GM08714 (cell line): ENCODE measurements at regions not wholly inside any gene's neighbourhood (a gene's known extent, or its start where the extent isn't known, plus 50 kb on each side); places are given as distances from the start of the nearest gene placed in this dataset.
A peak's percentile ranks its signal among the peaks of the same experiment; 100 is the strongest.

Experiments used
- H3K4me3 ChIP-seq: fragments of 200-500 bp; sonication (Bioruptor generic); 2 replicates; pipeline ENCODE4 v1.5.1; 2014; ENCODE audit warnings: mild to moderate bottlenecking, low read length, inconsistent platforms
- ZNF274 ChIP-seq: IDR thresholded peaks from 2 replicates; pipeline ENCODE4 v1.6.1; 2012; ENCODE audit warnings: mild to moderate bottlenecking, low read depth, low read length

- no peak for TF ChIP-seq ZNF274
- H3K4me3 ChIP-seq: no peak overlapping the region
Measured at GRCh38 chr20:6590891-6591637, 176.4 kb upstream of the BMP2 start.

- no peak overlapping the region for H3K4me3 ChIP-seq
- no peak for TF ChIP-seq ZNF274
Measured at GRCh38 chr20:6588296-6588695, 179.2 kb upstream of the BMP2 start.

- TF ChIP-seq ZNF274: no peak
- no peak overlapping the region for H3K4me3 ChIP-seq
Measured at GRCh38 chr20:6583134-6583738, 184.2 kb upstream of the BMP2 start.

GRCh38 chr20:6582449-6582848 lies 185.0 kb upstream of the BMP2 start:
- no peak for TF ChIP-seq ZNF274
- no peak overlapping the region for H3K4me3 ChIP-seq

- no peak overlapping the region for H3K4me3 ChIP-seq
- no peak for TF ChIP-seq ZNF274
Measured at GRCh38 chr20:6580486-6580885, 187.0 kb upstream of the BMP2 start.

GRCh38 chr20:6579824-6580223 lies 187.7 kb upstream of the BMP2 start:
- H3K4me3 ChIP-seq: no peak overlapping the region
- no peak for TF ChIP-seq ZNF274

- H3K4me3 ChIP-seq: no peak overlapping the region
- no peak for TF ChIP-seq ZNF274
Measured at GRCh38 chr20:6579417-6579816, 188.1 kb upstream of the BMP2 start.

- H3K4me3 ChIP-seq: no peak overlapping the region
- TF ChIP-seq ZNF274: no peak
Measured at GRCh38 chr20:6577451-6577850, 190.0 kb upstream of the BMP2 start.

GRCh38 chr20:6576726-6577125 lies 190.8 kb upstream of the BMP2 start:
- TF ChIP-seq ZNF274: no peak
- no peak overlapping the region for H3K4me3 ChIP-seq

- peak overlapping the region; percentile 20; the same call in 1 of the 2 replicates for H3K4me3 ChIP-seq
Measured at GRCh38 chr20:6575912-6576401, 191.5 kb upstream of the BMP2 start.

GRCh38 chr20:6566821-6567220 lies 200.7 kb upstream of the BMP2 start:
- no peak for TF ChIP-seq ZNF274
- H3K4me3 ChIP-seq: no peak overlapping the region

More at GRCh38 chr20:6575912-6576401, 191.5 kb upstream of the BMP2 start:
- no peak for TF ChIP-seq ZNF274

GRCh38 chr20:6562111-6562510 lies 205.4 kb upstream of the BMP2 start:
- H3K4me3 ChIP-seq: no peak overlapping the region

GRCh38 chr20:6560978-6561377 lies 206.5 kb upstream of the BMP2 start:
- no peak for TF ChIP-seq ZNF274
- H3K4me3 ChIP-seq: no peak overlapping the region

More at GRCh38 chr20:6562111-6562510, 205.4 kb upstream of the BMP2 start:
- no peak for TF ChIP-seq ZNF274

GRCh38 chr20:6559791-6560190 lies 207.7 kb upstream of the BMP2 start:
- no peak for TF ChIP-seq ZNF274
- H3K4me3 ChIP-seq: no peak overlapping the region

- H3K4me3 ChIP-seq: no peak overlapping the region
- TF ChIP-seq ZNF274: no peak
Measured at GRCh38 chr20:6558341-6558740, 209.1 kb upstream of the BMP2 start.
